Panc1 (cell line): ENCODE measurements at regions not wholly inside any gene's neighbourhood (a gene's known extent, or its start where the extent isn't known, plus 50 kb on each side); places are given as distances from the start of the nearest gene placed in this dataset.

Experiments used
- ATAC-seq: fragments of 200-7000 bp; cut with Tn5 transposase; 2 replicates; pipeline ENCODE4 v1.9.1; 2020; ENCODE audit warnings: mild to moderate bottlenecking, moderate library complexity
- BruUV-seq: library from RNA; stranded (reverse); fragments of 400-500 nt; replicated peaks from 2 replicates; lab custom pipeline; 2021; lab: Mats Ljungman, UMichigan
- CTCF ChIA-PET: fragments of 300-600 bp; sonication (Branson Sonifier 250); formaldehyde crosslinking; loops from one replicate; lab custom pipeline; 2022; ENCODE audit warnings: antibody characterized with exemption; lab: Charles Lee
- POLR2A ChIA-PET: fragments of 300-600 bp; sonication (Branson Sonifier 250); formaldehyde crosslinking; loops from one replicate; lab custom pipeline; 2022; ENCODE audit warnings: antibody characterized with exemption; lab: Charles Lee
- DNase-seq: peaks from one replicate; pipeline ENCODE4 v3.0.0-alpha.2; 2010; ENCODE audit warnings: low read depth, low spot score
- H3K27ac ChIP-seq: 2 replicates; pipeline ENCODE4 v1.5.1; 2011; ENCODE audit warnings: mild to moderate bottlenecking, low read length, inconsistent platforms
- H3K27me3 ChIP-seq: fragments of 200-500 bp; sonication (Bioruptor generic); 2 replicates; pipeline ENCODE4 v1.6.0; 2014; ENCODE audit warnings: low read length, inconsistent platforms; ENCODE audit not compliant: control insufficient read depth, insufficient read depth
- H3K36me3 ChIP-seq: fragments of 200-500 bp; sonication (Bioruptor generic); 2 replicates; pipeline ENCODE4 v1.5.1; 2014; ENCODE audit warnings: inconsistent platforms, mild to moderate bottlenecking, low read length, moderate library complexity; ENCODE audit not compliant: control insufficient read depth, insufficient read depth
- H3K4me1 ChIP-seq: 2 replicates; pipeline ENCODE4 v1.5.1; 2011; ENCODE audit warnings: inconsistent platforms, mild to moderate bottlenecking, low read length, moderate library complexity; ENCODE audit not compliant: control insufficient read depth, insufficient read depth
- H3K4me3 ChIP-seq, 2 experiments: 2 replicates each; pipeline ENCODE4 v1.5.1; 2011 to 2012; ENCODE audit warnings: low read depth in 2 of 2, low read length in 2 of 2, mild to moderate bottlenecking in 2 of 2, inconsistent platforms in 1 of 2, moderate library complexity in 1 of 2
- H3K9me3 ChIP-seq: fragments of 200-500 bp; sonication (Bioruptor generic); 2 replicates; pipeline ENCODE4 v1.5.1; 2014; ENCODE audit warnings: low read depth, mild to moderate bottlenecking, inconsistent platforms, low read length, moderate library complexity; ENCODE audit not compliant: control insufficient read depth, insufficient read depth
- POLR2AphosphoS5 ChIP-seq: IDR thresholded peaks from 2 replicates; pipeline ENCODE4 v1.6.1; 2012; ENCODE audit warnings: mild to moderate bottlenecking, low read depth, low read length, moderate library complexity
- SIN3A ChIP-seq: IDR thresholded peaks from 2 replicates; pipeline ENCODE4 v1.6.1; 2012; ENCODE audit warnings: low read depth, mild to moderate bottlenecking, low read length, moderate library complexity, borderline replicate concordance; ENCODE audit not compliant: insufficient read depth
- TCF7L2 ChIP-seq: IDR thresholded peaks from 2 replicates; pipeline ENCODE4 v1.6.1; 2011; ENCODE audit warnings: mild to moderate bottlenecking, low read depth, low read length, inconsistent platforms
- in situ Hi-C: cut with HindIII; loops from 2 replicates; pipeline ENCODE4 v1.10.0; 2016; ENCODE audit warnings: low sequenced_read_pairs, low pct_unique_long_range_greater_than_20kb
- intact Hi-C: fragments of 100-400 bp; cut with micrococcal nuclease; formaldehyde crosslinking; loops from one replicate; pipeline ENCODE4 v1.10.0; 2022; ENCODE audit not compliant: unreplicated experiment
- TF ChIP-seq, protein P1 (sequence below), 2 experiments: IDR thresholded peaks; 2 replicates each; pipeline ENCODE4 v1.6.1; 2011 to 2012; ENCODE audit warnings: low read depth in 2 of 2, control low read depth in 1 of 2, low read length in 1 of 2, mild to moderate bottlenecking in 1 of 2, moderate library complexity in 1 of 2; ENCODE audit not compliant: insufficient read depth in 1 of 2
- TF ChIP-seq, protein P2 (sequence below): fragments of 450-650 bp; IDR thresholded peaks from 2 replicates; pipeline ENCODE4 v1.5.1; 2017; ENCODE audit warnings: mild to moderate bottlenecking

DNA sequence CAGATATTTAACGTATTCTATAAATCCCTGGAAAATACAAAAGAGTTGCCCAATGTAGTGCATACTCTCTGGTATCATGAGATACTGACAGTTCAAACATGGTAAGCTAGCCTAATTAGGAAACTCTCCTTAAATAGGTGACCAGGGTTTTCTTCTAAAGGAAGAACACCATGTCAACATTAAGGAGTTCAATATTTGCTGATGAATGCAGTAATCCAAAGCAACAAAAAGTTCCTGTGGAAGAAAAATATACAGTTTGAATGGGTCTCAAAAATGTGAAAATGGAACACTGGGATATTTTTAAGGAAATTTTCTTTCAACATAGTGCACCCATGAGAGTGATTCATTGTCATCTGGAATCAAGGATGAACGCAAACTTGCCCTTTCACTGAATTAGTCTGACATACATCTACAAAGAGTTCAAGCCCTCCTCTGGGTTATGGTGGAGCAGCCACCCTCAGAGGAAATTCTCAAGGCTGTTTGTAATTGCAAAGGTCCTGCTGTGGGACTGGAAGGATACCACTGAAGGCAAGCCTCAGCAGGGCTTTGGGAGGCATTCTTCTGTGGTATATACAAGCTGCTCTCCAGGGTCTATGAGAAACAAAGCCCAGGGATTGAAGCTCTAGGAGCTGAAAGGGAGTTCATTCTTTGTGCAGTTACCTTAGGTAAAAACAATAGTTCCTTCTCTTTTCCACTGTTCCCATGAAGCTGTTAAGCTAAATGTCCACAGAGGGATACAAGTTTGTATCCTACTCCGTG is 700.3 kb downstream of the TUSC7 start:
- no peaks in the 10 kb centered on the region for H3K36me3 ChIP-seq
- ChIA-PET CTCF (no interaction called here), POLR2A (no interaction called here)
- no peaks in the 10 kb centered on the region for H3K4me1 ChIP-seq
- intact Hi-C loops (no loop called here), in situ Hi-C loops (no loop called here)
- H3K27me3 ChIP-seq, result no peaks in the 10 kb centered on the region
- H3K9me3 ChIP-seq, result no peaks in the 10 kb centered on the region
- H3K27ac ChIP-seq, result no peak overlapping the region
- TF ChIP-seq, protein P1, sequence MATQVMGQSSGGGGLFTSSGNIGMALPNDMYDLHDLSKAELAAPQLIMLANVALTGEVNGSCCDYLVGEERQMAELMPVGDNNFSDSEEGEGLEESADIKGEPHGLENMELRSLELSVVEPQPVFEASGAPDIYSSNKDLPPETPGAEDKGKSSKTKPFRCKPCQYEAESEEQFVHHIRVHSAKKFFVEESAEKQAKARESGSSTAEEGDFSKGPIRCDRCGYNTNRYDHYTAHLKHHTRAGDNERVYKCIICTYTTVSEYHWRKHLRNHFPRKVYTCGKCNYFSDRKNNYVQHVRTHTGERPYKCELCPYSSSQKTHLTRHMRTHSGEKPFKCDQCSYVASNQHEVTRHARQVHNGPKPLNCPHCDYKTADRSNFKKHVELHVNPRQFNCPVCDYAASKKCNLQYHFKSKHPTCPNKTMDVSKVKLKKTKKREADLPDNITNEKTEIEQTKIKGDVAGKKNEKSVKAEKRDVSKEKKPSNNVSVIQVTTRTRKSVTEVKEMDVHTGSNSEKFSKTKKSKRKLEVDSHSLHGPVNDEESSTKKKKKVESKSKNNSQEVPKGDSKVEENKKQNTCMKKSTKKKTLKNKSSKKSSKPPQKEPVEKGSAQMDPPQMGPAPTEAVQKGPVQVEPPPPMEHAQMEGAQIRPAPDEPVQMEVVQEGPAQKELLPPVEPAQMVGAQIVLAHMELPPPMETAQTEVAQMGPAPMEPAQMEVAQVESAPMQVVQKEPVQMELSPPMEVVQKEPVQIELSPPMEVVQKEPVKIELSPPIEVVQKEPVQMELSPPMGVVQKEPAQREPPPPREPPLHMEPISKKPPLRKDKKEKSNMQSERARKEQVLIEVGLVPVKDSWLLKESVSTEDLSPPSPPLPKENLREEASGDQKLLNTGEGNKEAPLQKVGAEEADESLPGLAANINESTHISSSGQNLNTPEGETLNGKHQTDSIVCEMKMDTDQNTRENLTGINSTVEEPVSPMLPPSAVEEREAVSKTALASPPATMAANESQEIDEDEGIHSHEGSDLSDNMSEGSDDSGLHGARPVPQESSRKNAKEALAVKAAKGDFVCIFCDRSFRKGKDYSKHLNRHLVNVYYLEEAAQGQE (IDR thresholded peaks at IDR 0.05; ENCODE audit: insufficient read depth in 1 of 2, low read depth in 2 of 2, low read length in 1 of 2), result no peak
- TF ChIP-seq SIN3A (no peak), TCF7L2 (no peak), POLR2AphosphoS5 (no peak)
- TF ChIP-seq, protein P2, sequence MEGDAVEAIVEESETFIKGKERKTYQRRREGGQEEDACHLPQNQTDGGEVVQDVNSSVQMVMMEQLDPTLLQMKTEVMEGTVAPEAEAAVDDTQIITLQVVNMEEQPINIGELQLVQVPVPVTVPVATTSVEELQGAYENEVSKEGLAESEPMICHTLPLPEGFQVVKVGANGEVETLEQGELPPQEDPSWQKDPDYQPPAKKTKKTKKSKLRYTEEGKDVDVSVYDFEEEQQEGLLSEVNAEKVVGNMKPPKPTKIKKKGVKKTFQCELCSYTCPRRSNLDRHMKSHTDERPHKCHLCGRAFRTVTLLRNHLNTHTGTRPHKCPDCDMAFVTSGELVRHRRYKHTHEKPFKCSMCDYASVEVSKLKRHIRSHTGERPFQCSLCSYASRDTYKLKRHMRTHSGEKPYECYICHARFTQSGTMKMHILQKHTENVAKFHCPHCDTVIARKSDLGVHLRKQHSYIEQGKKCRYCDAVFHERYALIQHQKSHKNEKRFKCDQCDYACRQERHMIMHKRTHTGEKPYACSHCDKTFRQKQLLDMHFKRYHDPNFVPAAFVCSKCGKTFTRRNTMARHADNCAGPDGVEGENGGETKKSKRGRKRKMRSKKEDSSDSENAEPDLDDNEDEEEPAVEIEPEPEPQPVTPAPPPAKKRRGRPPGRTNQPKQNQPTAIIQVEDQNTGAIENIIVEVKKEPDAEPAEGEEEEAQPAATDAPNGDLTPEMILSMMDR, result no peak
- ATAC-seq, result no peak
- DNase-seq, result no peak
- no peak overlapping the region for H3K4me3 ChIP-seq
- no TSS peak for BruUV-seq

DNA sequence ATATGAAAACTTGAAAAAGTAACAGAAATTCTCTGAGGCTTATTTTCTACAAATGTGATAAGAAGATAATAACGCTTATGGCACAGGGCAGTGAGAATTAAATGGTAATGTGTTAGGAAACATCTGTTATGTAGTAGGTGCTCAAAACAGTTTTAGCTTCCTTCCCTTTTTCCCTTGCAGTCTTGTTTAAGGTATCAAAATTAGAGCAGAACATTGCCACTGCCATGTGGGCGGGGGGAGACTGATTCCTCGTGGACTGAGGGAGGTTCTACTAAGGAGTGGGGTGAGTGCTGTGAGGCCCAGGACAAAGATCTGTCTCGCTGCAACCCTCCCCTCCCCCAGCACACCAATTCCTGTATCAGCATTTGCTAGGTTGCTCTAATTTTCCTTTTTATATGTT is 702.4 kb downstream of the TUSC7 start:
- BruUV-seq, result no TSS peak
- intact Hi-C loops (no loop called here), in situ Hi-C loops (no loop called here)
- TF ChIP-seq TCF7L2 (no peak), POLR2AphosphoS5 (no peak), SIN3A (no peak)
- TF ChIP-seq, protein P2, result no peak
- TF ChIP-seq, protein P1 (IDR thresholded peaks at IDR 0.05; ENCODE audit: insufficient read depth in 1 of 2, low read depth in 2 of 2, low read length in 1 of 2), result no peak
- ChIA-PET POLR2A (no interaction called here), CTCF (no interaction called here)
- ATAC-seq (no peak), DNase-seq (no peak)
- no peaks in the 10 kb centered on the region for H3K27me3 ChIP-seq
- no peak overlapping the region for H3K27ac ChIP-seq
- H3K9me3 ChIP-seq, result no peaks in the 10 kb centered on the region
- H3K36me3 ChIP-seq, result no peaks in the 10 kb centered on the region
- H3K4me1 ChIP-seq, result no peaks in the 10 kb centered on the region
- no peak overlapping the region for H3K4me3 ChIP-seq
